AG09319 (cell line): ENCODE measurements at regions not wholly inside any gene's neighbourhood (a gene's known extent, or its start where the extent isn't known, plus 50 kb on each side); places are given as distances from the start of the nearest gene placed in this dataset.

Source experiments
- DNase-seq: peaks from one replicate; pipeline ENCODE4 v3.0.0-alpha.2; 2010; ENCODE audit warnings: low read depth; ENCODE audit errors: extremely low read depth
- TF ChIP-seq, protein P1 (sequence below): IDR thresholded peaks from 2 replicates; pipeline ENCODE4 v1.5.1; 2011; ENCODE audit warnings: low read depth, mild to moderate bottlenecking, inconsistent platforms, low read length, moderate library complexity

DNA sequence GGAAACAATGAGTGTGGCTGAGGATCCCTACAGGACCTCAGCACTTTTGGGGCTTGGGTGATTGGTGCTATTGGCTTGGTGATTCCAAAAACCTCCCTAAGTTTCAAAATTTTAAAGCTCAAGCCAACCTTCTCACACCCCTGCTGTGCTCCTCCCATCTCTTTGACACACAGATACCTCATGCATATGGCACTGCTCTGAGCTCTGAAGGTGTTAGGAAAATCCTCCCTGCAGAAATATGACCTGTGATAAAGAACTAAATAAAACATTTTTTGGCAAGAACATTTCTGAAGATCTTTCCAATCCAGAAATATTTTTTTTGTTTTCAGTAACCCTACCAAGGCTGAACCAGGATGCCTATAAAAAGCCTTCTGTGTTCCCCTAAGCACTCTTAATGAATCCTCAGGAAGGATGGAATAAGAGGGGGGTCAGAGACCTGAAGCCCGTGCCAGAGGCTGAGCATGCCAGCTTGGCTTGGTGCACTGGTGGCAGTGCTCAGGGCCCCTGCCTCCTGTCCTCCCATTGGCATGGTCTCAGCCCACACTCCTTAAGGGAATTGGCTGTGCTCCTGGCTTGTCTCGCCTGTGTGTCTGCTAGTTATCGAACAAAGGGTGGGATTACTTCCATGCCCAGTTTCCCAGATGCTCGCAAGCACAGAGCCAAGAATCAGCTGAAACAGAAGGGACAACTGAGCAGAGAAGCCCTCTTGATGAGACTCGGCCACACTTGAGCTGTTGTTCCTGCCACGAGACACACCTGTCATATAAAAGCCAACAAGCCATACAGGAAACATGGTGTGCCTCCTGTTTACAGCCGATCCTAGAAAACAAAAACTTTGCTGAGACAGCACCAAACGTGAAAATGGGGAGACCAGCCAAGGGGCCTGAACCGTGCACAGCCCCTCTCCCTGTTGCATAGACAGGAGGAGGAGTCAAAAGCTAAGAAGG, 132.7 kb upstream of the EEA1 start:
- TF ChIP-seq, protein P1, sequence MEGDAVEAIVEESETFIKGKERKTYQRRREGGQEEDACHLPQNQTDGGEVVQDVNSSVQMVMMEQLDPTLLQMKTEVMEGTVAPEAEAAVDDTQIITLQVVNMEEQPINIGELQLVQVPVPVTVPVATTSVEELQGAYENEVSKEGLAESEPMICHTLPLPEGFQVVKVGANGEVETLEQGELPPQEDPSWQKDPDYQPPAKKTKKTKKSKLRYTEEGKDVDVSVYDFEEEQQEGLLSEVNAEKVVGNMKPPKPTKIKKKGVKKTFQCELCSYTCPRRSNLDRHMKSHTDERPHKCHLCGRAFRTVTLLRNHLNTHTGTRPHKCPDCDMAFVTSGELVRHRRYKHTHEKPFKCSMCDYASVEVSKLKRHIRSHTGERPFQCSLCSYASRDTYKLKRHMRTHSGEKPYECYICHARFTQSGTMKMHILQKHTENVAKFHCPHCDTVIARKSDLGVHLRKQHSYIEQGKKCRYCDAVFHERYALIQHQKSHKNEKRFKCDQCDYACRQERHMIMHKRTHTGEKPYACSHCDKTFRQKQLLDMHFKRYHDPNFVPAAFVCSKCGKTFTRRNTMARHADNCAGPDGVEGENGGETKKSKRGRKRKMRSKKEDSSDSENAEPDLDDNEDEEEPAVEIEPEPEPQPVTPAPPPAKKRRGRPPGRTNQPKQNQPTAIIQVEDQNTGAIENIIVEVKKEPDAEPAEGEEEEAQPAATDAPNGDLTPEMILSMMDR: no peak
- no peak for DNase-seq

DNA sequence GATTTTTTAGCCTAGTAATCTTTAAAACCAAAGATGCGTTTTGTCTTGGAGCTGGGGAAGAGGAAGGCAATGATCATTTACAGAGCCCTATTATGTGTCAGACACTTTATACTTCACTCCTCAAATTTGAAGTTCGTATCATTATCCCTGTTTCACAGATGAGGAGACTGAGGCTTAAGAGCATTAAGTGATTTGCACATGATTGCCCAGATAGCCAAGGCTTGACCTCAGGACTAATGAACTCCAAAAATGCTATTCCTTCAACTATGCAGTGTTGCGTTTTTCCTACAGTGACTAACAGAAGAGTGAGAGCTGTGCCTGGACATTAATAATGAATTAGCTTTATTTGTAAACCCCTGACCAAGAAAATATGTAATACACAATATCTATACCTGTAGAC, 136.8 kb upstream of the EEA1 start:
- TF ChIP-seq, protein P1: no peak
- DNase-seq: no peak

DNA sequence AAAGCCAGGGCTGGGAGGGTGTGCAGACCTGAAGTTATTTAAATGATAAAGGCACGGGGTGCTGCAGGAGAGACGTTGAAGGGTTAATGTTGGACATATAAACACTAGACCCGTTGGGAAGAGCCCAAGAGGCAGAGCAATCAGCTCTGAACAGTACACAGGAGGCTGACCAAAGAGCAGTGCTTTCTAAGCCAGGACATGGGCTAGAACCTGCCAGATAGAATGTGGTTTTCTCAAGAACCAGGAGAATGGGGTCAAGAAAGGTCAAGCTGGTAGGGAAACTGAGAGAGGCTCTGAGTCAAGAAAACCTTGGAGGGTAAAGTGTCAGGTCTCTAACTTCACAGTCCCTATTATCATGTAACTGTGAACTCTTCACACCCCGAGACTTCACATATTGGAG, 143.2 kb upstream of the EEA1 start:
- TF ChIP-seq, protein P1: no peak
- no peak for DNase-seq

DNA sequence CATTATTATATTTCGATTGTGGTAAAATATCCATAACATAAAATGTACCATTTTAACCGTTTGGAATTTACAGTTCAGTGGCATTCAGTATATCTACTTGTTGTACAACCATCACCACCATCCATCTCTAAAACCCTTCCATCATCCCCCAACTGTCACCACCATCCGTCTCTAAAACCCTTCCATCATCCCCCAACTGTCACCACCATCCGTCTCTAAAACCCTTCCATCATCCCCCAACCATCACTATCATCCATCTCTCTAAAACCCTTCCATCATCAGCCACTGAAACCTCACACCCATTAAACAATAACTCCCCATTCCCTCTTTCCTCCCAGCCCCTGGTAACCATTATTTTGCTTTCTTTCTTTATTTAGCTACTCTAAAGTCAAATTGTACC, 144.2 kb upstream of the EEA1 start:
- no peak for DNase-seq

DNA sequence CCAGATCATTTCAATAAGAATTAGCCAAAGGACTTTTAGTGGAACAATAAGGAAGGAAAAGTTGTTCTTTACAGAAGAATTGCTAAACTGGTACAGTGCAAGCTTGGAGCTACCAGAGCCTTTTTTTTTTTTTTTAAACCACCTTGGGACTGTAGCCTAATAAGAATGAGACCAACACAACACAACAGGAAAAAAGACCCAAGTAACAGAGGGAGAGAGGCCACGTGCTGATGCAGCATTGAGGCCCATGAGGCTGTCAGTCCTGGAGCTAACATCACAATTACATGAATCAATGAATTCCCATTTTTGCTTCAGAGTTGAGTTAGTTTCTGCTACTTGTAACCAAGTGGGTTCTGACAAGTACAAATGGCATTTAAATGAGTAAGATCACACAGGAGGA, 149.0 kb upstream of the EEA1 start:
- no peak for DNase-seq
- TF ChIP-seq, protein P1: no peak

More for the DNA sequence above, 144.2 kb upstream of the EEA1 start:
- TF ChIP-seq, protein P1: no peak

DNA sequence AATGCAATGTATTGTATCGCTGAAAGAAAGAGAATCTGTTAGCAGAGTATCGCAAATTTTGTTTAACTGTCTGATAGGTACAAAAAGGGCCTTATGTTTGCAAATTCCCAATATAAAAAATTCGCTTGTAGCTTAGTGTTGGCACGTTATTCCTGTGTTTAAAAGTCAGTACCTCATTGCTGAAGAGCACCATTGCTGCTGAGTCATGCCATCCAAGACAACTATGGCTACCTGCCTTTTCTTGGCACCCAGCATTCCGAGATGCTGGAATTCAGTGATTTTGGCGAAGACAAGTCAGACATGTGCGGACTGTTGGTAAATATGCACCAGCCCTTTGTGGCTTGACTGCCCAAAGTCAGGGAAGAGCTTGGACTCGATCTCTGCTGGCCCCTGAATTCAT, 149.5 kb upstream of the EEA1 start:
- DNase-seq: no peak
- TF ChIP-seq, protein P1: no peak

DNA sequence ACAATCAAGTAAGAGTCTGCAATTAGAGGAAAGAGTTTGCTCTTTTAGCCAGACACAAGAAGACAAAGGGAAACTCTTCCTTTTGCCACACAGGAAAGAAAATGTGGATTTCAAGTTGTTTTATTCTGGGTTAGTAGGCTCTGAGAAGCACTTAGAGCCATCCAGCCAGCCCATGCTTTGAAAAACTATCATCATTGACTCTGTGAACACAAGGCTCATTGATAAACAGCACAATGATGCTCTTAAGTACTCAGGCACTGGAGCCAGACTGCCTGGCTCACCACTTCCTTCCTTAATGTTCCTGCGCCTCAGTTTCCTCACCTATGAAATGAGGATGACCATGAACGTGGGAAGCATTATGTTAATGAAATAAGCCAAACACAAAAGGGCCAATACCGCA, 150.2 kb upstream of the EEA1 start:
- TF ChIP-seq, protein P1: no peak
- no peak for DNase-seq
